Breast epithelium (tissue), 4 donors: ENCODE measurements at regions not wholly inside any gene's neighbourhood (a gene's known extent, or its start where the extent isn't known, plus 50 kb on each side); places are given as distances from the start of the nearest gene placed in this dataset.
A peak's percentile ranks its signal among the peaks of the same experiment; 100 is the strongest.

ENCODE experiments used
- DNase-seq, 2 donors: peaks; one replicate each; pipeline ENCODE4 v3.0.0-alpha.2; 2019; ENCODE audit warnings: low spot score in 2 of 2
- H3K27ac ChIP-seq, 2 donors: fragments of 200-600 bp; sonication (generic) in 1 of 2; one replicate each; pipeline ENCODE4 v1.5.1; 2016 to 2019; ENCODE audit warnings: mild to moderate bottlenecking in 1 of 2
- H3K27me3 ChIP-seq, 2 donors: fragments of 200-600 bp; sonication (generic) in 1 of 2; one replicate each; pipeline versions ENCODE4 v1.5.1 to v1.6.0; 2017 to 2019; ENCODE audit warnings: control low read depth in 1 of 2, mild to moderate bottlenecking in 1 of 2
- H3K36me3 ChIP-seq: fragments of 200-600 bp; one replicate; pipeline ENCODE4 v1.5.1; 2019
- H3K4me1 ChIP-seq, 2 donors: fragments of 200-600 bp; sonication (generic); one replicate each; pipeline ENCODE4 v1.5.1; 2016 to 2019; ENCODE audit warnings: control low read depth in 1 of 2
- H3K4me3 ChIP-seq, 3 donors: fragments of 200-600 bp; sonication (generic); 1 replicate in 2 of 3; 2 replicates in 1 of 3; pipeline ENCODE4 v1.5.1; 2016 to 2019; ENCODE audit warnings: mild to moderate bottlenecking in 3 of 3, moderate library complexity in 2 of 3
- H3K9me3 ChIP-seq, 2 donors: fragments of 200-600 bp; sonication (generic) in 1 of 2; one replicate each; pipeline ENCODE4 v1.5.1; 2016 to 2019; ENCODE audit warnings: control low read depth in 1 of 2
- POLR2A ChIP-seq: fragments of 450-650 bp; IDR thresholded peaks from one replicate; pipeline ENCODE4 v1.6.1; 2016; ENCODE audit warnings: antibody characterized with exemption, mild to moderate bottlenecking, moderate library complexity
- POLR2AphosphoS5 ChIP-seq, 3 donors: sonication (generic); formaldehyde crosslinking; IDR thresholded peaks; one replicate each; pipeline ENCODE4 v1.6.1; 2017; ENCODE audit warnings: antibody characterized with exemption in 3 of 3
- intact Hi-C: fragments of 100-400 bp; cut with DNase I; formaldehyde crosslinking; loops from one replicate; pipeline ENCODE4 v1.15.1; 2023; ENCODE audit warnings: low total_unique reads
- TF ChIP-seq, protein P1 (sequence below), 3 donors: fragments of 450-650 bp; IDR thresholded peaks; one replicate each; pipeline ENCODE4 v1.5.1; 2016 to 2017; ENCODE audit warnings: antibody characterized with exemption in 3 of 3, mild to moderate bottlenecking in 3 of 3, moderate library complexity in 3 of 3

DNA sequence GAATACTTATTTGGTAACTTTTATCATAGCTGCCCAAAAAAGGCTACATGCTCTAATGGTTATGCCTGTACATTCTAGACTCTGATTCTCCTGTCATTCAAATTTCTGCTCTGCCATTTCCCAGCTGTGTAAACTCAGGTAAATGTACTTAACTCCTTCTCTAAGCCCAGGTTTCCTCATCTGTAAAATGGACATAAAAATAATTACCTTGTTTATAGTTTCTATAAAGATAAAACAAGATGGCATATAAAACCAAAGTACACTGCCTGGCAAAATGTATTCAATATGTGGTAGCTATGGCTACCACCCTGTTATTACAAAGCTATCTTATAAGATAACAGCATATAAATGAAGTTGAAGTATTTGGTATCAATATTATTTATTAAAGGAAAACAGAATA, 158.8 kb downstream of the PPARGC1A start:
- Histone ChIP-seq H3K36me3 (no peaks in the 10 kb centered on the region), H3K4me1 (no peaks in the 10 kb centered on the region), H3K4me3 (no peak overlapping the region), H3K27me3 (no peaks in the 10 kb centered on the region), H3K9me3 (no peaks in the 10 kb centered on the region), H3K27ac (no peak overlapping the region)
- no peak for DNase-seq
- no peak for TF ChIP-seq POLR2A
- TF ChIP-seq, protein P1, sequence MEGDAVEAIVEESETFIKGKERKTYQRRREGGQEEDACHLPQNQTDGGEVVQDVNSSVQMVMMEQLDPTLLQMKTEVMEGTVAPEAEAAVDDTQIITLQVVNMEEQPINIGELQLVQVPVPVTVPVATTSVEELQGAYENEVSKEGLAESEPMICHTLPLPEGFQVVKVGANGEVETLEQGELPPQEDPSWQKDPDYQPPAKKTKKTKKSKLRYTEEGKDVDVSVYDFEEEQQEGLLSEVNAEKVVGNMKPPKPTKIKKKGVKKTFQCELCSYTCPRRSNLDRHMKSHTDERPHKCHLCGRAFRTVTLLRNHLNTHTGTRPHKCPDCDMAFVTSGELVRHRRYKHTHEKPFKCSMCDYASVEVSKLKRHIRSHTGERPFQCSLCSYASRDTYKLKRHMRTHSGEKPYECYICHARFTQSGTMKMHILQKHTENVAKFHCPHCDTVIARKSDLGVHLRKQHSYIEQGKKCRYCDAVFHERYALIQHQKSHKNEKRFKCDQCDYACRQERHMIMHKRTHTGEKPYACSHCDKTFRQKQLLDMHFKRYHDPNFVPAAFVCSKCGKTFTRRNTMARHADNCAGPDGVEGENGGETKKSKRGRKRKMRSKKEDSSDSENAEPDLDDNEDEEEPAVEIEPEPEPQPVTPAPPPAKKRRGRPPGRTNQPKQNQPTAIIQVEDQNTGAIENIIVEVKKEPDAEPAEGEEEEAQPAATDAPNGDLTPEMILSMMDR (IDR thresholded peaks at IDR 0.05), result no peak
- no peak for TF ChIP-seq POLR2AphosphoS5 (IDR thresholded peaks at IDR 0.05)
- intact Hi-C loops, result no loop called here

GRCh38 chr4:23728971-23729370, 160.9 kb downstream of the PPARGC1A start:
- H3K36me3 ChIP-seq, result no peaks in the 10 kb centered on the region
- intact Hi-C loops, result no loop called here
- no peaks in the 10 kb centered on the region for H3K27me3 ChIP-seq

GRCh38 chr4:23728393-23728792, 161.5 kb downstream of the PPARGC1A start:
- Histone ChIP-seq H3K9me3 (no peaks in the 10 kb centered on the region), H3K4me3 (no peak overlapping the region), H3K27ac (no peak overlapping the region), H3K27me3 (no peaks in the 10 kb centered on the region), H3K4me1 (no peaks in the 10 kb centered on the region), H3K36me3 (no peaks in the 10 kb centered on the region)
- intact Hi-C loops, result no loop called here
- peak in 1 of 2 donors; percentile 24 for DNase-seq
- TF ChIP-seq POLR2AphosphoS5 (IDR thresholded peaks at IDR 0.05), result no peak
- TF ChIP-seq, protein P1 (IDR thresholded peaks at IDR 0.05), result no peak
- TF ChIP-seq POLR2A, result no peak

More at GRCh38 chr4:23728971-23729370, 160.9 kb downstream of the PPARGC1A start:
- no peak overlapping the region for H3K27ac ChIP-seq
- H3K4me3 ChIP-seq, result no peak overlapping the region
- H3K4me1 ChIP-seq, result no peaks in the 10 kb centered on the region
- TF ChIP-seq POLR2AphosphoS5 (IDR thresholded peaks at IDR 0.05), result no peak
- H3K9me3 ChIP-seq, result no peaks in the 10 kb centered on the region
- DNase-seq, result no peak

DNA sequence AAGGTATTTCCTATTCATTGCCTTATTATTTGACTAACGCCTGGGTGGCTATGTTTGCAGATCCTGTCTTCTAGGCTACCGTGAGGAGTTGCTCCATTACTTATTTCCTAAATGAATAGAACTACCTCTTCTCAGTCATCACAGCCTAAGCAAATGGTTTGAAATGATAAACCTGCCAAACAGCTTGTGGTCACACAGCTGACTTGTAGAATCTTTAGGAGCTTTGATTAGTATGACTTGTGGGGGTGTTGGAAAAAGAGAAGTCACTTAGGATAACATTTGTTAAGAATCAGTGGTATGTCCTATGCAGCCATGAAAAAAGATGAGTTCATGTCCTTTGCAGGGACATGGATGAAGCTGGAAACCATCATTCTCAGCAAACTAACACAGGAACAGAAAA, 169.3 kb downstream of the PPARGC1A start:
- no peaks in the 10 kb centered on the region for H3K27me3 ChIP-seq

GRCh38 chr4:23718435-23718834, 171.4 kb downstream of the PPARGC1A start:
- no peak overlapping the region for H3K4me3 ChIP-seq
- H3K4me1 ChIP-seq, result no peaks in the 10 kb centered on the region
- no peaks in the 10 kb centered on the region for H3K9me3 ChIP-seq
- DNase-seq, result no peak
- H3K27me3 ChIP-seq, result no peaks in the 10 kb centered on the region
- H3K27ac ChIP-seq, result no peak overlapping the region
- intact Hi-C loops, result no loop called here
- TF ChIP-seq POLR2A (no peak), POLR2AphosphoS5 (IDR thresholded peaks at IDR 0.05) (no peak)
- TF ChIP-seq, protein P1 (IDR thresholded peaks at IDR 0.05), result no peak
- no peaks in the 10 kb centered on the region for H3K36me3 ChIP-seq

More for the DNA sequence above, 169.3 kb downstream of the PPARGC1A start:
- intact Hi-C loops, result no loop called here
- Histone ChIP-seq H3K4me1 (no peaks in the 10 kb centered on the region), H3K27ac (no peak overlapping the region), H3K9me3 (no peaks in the 10 kb centered on the region), H3K36me3 (no peaks in the 10 kb centered on the region), H3K4me3 (no peak overlapping the region)
- no peak for TF ChIP-seq POLR2A
- no peak for TF ChIP-seq POLR2AphosphoS5 (IDR thresholded peaks at IDR 0.05)
- TF ChIP-seq, protein P1 (IDR thresholded peaks at IDR 0.05), result no peak
- no peak for DNase-seq
